Activated T-helper 2 cell treated with anti-CD3 and anti-CD28 coated beads, Interferon-gamma antibody, Interleukin-2, Interleukin-4, amounts not matched to agents 10 μg/mL and 5 μg/mL and 100 μg/mL, durations not matched to agents 14 hours and 24 hours and 36 hours (primary cell): ENCODE measurements at regions not wholly inside any gene's neighbourhood (a gene's known extent, or its start where the extent isn't known, plus 50 kb on each side); places are given as distances from the start of the nearest gene placed in this dataset.
"Not testable (repeated sequence)": the region's sequence is repeated elsewhere in the genome, so short reads cannot be mapped to it uniquely, and the experiment has no call there.

Experiments
- DNase-seq: peaks from one replicate; pipeline ENCODE4 v3.0.0; 2021; ENCODE audit warnings: low spot score
- H3K27ac Mint-ChIP-seq: one replicate; pipeline ENCODE4 v1.8.0; 2021; ENCODE audit warnings: mixed read lengths
- H3K27me3 Mint-ChIP-seq: one replicate; pipeline ENCODE4 v1.8.0; 2021; ENCODE audit warnings: low read depth, mixed read lengths
- H3K36me3 Mint-ChIP-seq: one replicate; pipeline ENCODE4 v1.8.0; 2021; ENCODE audit warnings: low read depth, mixed read lengths
- H3K4me1 Mint-ChIP-seq: one replicate; pipeline ENCODE4 v1.8.0; 2021; ENCODE audit warnings: low read depth, mixed read lengths
- H3K4me3 Mint-ChIP-seq: one replicate; pipeline ENCODE4 v1.8.0; 2021; ENCODE audit warnings: low read depth, mild to moderate bottlenecking, moderate library complexity, mixed read lengths
- H3K9me3 Mint-ChIP-seq: one replicate; pipeline ENCODE4 v1.8.0; 2021; ENCODE audit warnings: mixed read lengths
- intact Hi-C: fragments of 100-400 bp; cut with micrococcal nuclease; formaldehyde crosslinking; loops from one replicate; pipeline ENCODE4 v1.15.1; 2023

DNA sequence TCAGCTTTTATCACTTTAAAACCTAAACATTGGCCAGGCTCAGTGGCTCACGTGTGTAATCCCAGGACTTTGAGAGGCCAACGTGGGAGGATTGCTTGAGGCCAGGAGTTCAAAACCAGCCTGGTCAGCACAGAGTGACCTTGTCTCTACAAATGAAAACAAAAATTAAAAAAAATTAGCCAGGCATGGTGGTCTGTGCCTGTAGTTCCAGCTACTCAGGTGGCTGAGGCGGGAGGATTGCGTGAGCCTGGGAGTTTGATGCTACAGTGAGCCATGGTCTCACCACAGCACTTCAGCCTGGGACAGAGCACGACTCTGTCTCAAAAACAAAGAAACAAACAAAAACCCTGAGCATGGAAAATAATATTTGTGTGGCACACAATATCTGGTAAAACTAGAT lies 143.5 kb upstream of the HNRNPU start:
- Mint-ChIP-seq H3K4me1 (no peaks in the 10 kb centered on the region), H3K36me3 (no peaks in the 10 kb centered on the region)
- intact Hi-C loops, result no loop called here

DNA sequence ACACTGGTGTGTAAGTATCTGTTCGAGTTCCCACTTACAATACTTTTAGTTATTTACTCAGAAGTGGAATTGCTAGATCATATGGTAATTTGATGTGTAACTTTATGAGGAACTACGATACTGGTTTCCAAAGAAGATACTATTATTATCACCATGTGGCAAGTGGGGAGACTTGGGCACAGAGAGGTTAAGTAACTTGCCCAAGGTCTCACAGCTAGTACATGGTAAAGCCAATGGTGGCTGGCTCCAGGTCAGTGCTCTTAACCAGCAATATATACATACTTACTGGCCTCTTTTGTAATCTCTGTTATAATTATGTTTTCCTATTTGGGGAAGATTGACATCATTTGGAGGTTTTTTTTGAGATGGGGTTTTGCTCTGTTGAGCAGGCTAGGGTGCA lies 138.9 kb upstream of the HNRNPU start:
- H3K27me3 Mint-ChIP-seq, result peaks cover 4% of the 10 kb centered on the region
- no peak overlapping the region for H3K27ac Mint-ChIP-seq
- intact Hi-C loops, result no loop called here
- no peak for DNase-seq
- H3K4me1 Mint-ChIP-seq, result no peaks in the 10 kb centered on the region
- no peaks in the 10 kb centered on the region for H3K36me3 Mint-ChIP-seq
- no peaks in the 10 kb centered on the region for H3K9me3 Mint-ChIP-seq
- H3K4me3 Mint-ChIP-seq, result no peak overlapping the region

More for the DNA sequence above, 143.5 kb upstream of the HNRNPU start:
- Mint-ChIP-seq H3K4me3 (no peak overlapping the region), H3K27ac (no peak overlapping the region), H3K9me3 (no peaks in the 10 kb centered on the region), H3K27me3 (peaks cover 2% of the 10 kb centered on the region)
- DNase-seq, result no peak

DNA sequence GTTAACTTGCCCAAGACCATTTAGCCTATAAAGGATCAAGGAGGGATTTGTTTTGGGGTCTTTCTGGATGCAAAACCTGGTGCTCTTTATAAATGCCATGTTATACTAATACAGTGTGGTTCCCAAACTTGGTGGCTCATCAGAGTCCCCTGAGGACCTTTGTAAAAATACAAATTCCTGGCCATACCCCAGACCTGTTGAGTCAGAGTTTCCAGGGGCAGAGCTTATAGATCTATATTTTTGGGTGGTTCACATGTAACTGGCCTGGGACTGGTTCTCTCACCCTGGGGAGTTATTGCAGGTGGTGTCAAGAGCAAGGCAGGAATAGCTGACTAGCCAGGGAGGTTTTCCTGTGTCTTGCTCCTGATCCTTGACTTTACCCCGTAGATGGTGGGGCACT lies 136.9 kb upstream of the HNRNPU start:
- Mint-ChIP-seq H3K27me3 (peaks cover 4% of the 10 kb centered on the region), H3K4me3 (no peak overlapping the region), H3K4me1 (no peaks in the 10 kb centered on the region), H3K9me3 (no peaks in the 10 kb centered on the region), H3K27ac (no peak overlapping the region), H3K36me3 (no peaks in the 10 kb centered on the region)
- DNase-seq, result no peak
- intact Hi-C loops, result no loop called here

DNA sequence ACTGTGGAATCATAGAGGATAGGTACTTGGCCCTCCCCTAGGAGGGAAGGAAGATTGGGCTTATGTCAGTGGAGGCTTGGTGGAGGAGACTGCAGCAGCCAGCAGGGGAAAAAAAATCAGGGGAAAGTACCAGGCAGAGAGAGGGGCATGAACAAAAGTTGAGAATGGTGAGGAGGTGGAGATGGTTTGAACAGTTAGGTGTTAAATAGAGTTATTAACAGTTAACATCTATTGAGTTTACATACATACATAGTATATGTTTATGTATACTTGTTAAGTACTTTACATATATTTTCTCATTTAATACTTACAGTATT lies 136.5 kb upstream of the HNRNPU start:
- no peak overlapping the region for H3K4me3 Mint-ChIP-seq
- no peaks in the 10 kb centered on the region for H3K4me1 Mint-ChIP-seq
- peaks cover 2% of the 10 kb centered on the region for H3K27me3 Mint-ChIP-seq
- intact Hi-C loops, result no loop called here
- no peaks in the 10 kb centered on the region for H3K36me3 Mint-ChIP-seq
- H3K27ac Mint-ChIP-seq, result no peak overlapping the region
- DNase-seq, result no peak
- H3K9me3 Mint-ChIP-seq, result no peaks in the 10 kb centered on the region

DNA sequence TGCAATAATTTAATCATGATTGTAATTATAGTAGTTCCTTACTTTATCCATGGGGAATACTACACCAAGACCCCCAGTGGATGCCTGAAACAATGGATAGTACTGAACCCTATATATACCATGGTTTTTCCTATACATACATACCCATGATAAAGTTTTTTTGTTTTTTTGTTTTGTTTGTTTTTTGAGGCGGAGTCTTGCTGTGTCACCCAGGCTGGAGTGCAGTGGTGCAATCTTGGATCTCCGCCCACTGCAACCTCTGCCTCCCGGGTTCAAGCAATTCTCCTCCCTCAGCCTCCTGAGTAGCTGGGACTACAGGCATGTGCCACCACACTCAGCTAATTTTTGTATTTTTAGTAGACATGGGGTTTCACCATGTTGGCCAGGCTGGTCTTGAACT lies 135.3 kb upstream of the HNRNPU start:
- H3K4me3 Mint-ChIP-seq, intact Hi-C loops: not testable (repeated sequence)

DNA sequence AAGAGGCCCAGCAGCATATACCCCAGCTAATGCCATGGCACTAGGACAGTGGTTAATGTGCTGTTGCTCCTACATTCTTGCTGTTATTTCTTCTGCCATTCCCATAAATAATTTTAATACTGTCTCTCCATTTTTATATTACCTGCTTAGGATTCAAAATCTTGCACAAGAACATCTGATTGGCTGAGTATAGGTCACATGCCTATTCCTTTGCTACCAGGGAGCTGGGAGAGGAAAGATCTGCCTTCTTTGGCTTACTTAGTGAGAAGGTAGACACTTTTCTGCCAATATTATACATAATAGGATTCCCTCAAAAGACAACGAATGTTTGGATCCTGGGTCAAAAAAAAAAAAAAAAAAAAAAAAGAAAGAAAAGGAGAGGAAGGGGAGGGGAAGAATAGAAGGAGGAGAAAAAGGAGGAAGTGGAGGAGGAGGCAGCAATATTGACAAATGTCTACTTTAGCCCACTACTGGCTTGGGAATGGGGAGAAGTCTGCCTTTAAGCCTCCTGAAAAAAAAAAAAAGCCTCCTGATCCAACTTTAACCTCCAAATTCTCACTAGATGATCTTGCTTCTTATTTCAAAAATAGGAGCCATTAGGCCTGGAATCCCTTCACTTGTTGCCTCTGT lies 134.5 kb upstream of the HNRNPU start:
- H3K27me3 Mint-ChIP-seq, result peaks cover 2% of the 10 kb centered on the region
- DNase-seq, result no peak
- intact Hi-C loops, result no loop called here
- H3K36me3 Mint-ChIP-seq, result no peaks in the 10 kb centered on the region
- no peak overlapping the region for H3K4me3 Mint-ChIP-seq
- H3K4me1 Mint-ChIP-seq, result no peaks in the 10 kb centered on the region
- no peak overlapping the region for H3K27ac Mint-ChIP-seq
- H3K9me3 Mint-ChIP-seq, result no peaks in the 10 kb centered on the region

More for the DNA sequence above, 135.3 kb upstream of the HNRNPU start:
- not testable (repeated sequence) for DNase-seq, H3K4me1 Mint-ChIP-seq, H3K27ac Mint-ChIP-seq, H3K27me3 Mint-ChIP-seq, H3K36me3 Mint-ChIP-seq, H3K9me3 Mint-ChIP-seq

DNA sequence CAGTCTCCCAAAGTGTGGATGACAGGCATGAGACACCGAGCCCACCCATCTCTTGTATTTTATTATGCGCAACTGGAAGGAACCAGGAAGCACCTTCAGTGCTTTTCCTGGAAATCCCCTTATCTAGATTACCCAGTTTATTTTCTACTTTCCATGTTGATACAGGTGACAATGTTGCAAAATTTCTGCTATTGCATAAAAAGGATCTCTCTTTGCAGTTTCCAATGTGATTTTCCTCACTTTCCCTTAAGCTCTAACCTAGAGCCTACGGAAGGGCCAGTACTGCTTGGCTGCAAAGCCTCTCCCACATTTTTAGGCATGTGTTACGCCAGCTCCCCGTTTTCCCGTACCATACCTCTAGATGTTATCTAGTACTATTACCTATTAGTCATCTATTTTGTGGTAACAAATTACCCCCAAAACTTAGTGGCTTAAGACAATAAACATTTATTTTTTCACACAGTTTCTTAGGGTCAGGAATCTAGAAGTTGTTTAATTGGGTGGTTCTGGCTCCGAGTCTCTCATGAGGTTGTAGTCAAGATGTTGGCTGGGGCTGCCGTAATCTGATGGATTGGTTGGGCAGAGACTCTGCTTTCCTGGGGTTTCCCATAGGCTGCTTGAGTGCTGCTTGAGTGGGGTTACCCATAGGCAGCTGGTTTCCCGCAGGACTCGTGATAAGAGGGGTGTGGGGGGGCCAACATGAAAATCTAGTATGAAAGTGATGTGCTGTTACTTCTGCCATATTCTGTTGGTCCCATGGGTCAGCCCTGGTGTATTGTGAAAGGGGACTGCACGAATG lies 131.5 kb upstream of the HNRNPU start:
- no peak overlapping the region for H3K27ac Mint-ChIP-seq
- peaks cover 2% of the 10 kb centered on the region for H3K27me3 Mint-ChIP-seq
- no peaks in the 10 kb centered on the region for H3K9me3 Mint-ChIP-seq
- intact Hi-C loops, result no loop called here
- H3K36me3 Mint-ChIP-seq, result no peaks in the 10 kb centered on the region
- DNase-seq, result no peak
- H3K4me3 Mint-ChIP-seq, result no peak overlapping the region
- H3K4me1 Mint-ChIP-seq, result no peaks in the 10 kb centered on the region

DNA sequence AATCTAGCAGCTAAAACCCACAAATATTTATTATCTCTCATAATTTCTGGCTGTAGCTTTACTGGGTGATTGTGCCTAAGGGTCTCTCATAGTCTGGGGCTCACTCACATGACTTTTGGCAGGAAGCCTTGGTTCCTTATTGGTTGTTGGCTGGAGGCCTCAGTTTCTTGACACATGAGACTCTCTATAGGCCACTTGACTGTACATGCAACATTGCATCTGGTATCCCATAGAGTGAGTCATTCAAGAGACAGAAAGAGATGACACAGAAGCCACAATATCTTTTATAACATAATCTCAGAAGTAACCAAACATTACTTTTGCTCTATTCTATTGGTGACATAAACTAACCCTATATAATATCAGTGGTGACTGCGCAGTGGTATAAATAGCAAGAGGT lies 128.5 kb upstream of the HNRNPU start:
- DNase-seq, result no peak
- Mint-ChIP-seq H3K4me1 (no peaks in the 10 kb centered on the region), H3K9me3 (no peaks in the 10 kb centered on the region), H3K36me3 (no peaks in the 10 kb centered on the region), H3K27ac (no peak overlapping the region), H3K4me3 (no peak overlapping the region), H3K27me3 (peaks cover 4% of the 10 kb centered on the region)
- intact Hi-C loops, result no loop called here

DNA sequence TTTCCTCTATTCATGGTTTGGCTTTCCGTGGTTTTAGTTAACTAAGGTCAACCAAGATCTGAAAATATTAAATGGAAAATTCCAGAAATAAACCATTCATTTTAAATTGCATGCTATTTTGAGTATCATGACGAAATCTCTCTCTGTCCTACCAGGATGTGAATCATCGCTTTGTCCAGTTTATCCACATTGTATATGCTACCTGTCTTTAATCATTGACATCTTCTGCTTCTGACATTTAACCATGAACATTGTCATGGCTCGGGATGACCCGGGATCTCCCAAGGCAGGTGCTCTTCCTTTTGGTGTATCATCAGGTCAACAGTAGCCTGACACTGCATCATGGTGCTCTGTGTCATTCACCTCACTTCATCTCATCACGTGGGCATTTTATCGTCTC lies 125.5 kb upstream of the HNRNPU start:
- H3K36me3 Mint-ChIP-seq, result no peaks in the 10 kb centered on the region
- H3K9me3 Mint-ChIP-seq, result no peaks in the 10 kb centered on the region
- H3K4me1 Mint-ChIP-seq, result no peaks in the 10 kb centered on the region
- no peak overlapping the region for H3K4me3 Mint-ChIP-seq
- no peak overlapping the region for H3K27ac Mint-ChIP-seq
- intact Hi-C loops, result no loop called here
- H3K27me3 Mint-ChIP-seq, result peaks cover 4% of the 10 kb centered on the region
- DNase-seq, result no peak

DNA sequence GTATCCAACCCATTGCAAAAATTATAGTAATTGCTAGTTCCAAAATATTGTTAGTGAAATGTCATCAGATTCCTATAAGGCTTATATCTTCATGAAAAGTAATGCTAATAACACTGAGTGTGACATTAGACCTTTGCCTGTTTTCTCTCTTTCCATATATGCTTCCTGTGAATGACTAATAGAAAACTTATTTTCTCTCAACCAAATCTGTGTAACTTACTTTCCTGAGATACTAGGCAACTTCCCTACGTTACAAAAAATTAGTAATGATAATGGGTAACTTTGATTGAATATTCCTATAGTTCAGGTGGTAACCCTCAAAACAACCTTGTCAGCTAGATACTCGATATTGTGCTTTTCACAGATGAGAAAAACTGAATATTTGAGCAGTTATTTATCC lies 124.2 kb upstream of the HNRNPU start:
- no peak for DNase-seq
- Mint-ChIP-seq H3K9me3 (no peaks in the 10 kb centered on the region), H3K4me1 (no peaks in the 10 kb centered on the region), H3K27me3 (peaks cover 4% of the 10 kb centered on the region), H3K4me3 (no peak overlapping the region), H3K36me3 (no peaks in the 10 kb centered on the region), H3K27ac (no peak overlapping the region)
- intact Hi-C loops, result no loop called here

DNA sequence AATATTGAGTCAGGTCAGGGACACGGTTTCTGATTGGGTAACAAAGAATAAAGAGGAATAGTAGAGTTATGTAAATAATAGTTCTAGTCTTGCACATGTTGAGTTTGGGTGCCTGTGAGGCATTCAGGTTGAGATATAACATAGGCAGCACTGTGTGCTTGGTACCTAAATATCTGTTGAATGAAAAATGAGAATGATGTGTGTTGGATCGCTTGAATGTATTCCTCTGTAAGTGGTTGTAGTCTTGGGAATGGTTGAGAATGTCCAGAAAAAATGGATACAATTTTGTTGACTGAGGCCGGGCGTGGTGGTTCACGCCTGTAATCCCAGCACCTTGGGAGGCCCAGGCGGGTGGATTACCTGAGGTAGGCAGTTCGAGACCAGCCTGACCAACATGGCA lies 116.3 kb upstream of the HNRNPU start:
- Mint-ChIP-seq H3K36me3 (no peaks in the 10 kb centered on the region), H3K27ac (no peak overlapping the region), H3K4me3 (no peak overlapping the region), H3K27me3 (no peaks in the 10 kb centered on the region), H3K4me1 (no peaks in the 10 kb centered on the region), H3K9me3 (no peaks in the 10 kb centered on the region)
- no peak for DNase-seq
- intact Hi-C loops, result no loop called here

DNA sequence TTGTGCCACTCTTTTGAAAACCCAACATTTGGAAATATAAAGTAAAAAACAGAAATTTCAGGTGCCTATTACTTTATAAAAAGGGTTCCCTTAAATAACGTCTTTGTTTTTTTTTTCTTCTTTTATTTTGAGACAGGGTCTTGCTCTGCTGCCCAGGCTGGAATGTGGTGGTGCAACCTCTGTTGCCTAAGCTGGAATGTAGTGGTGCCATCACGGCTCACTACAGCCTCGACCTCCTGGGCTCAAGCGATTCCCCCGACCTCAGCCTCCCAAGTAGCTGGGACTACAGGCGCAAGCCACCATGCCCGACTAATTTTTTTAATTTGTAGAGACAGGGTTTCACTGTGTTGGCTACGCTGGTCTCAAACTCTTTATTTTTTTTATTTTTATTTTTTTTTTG lies 110.2 kb upstream of the HNRNPU start:
- Mint-ChIP-seq H3K27ac (no peak overlapping the region), H3K9me3 (no peaks in the 10 kb centered on the region), H3K27me3 (peaks cover 4% of the 10 kb centered on the region), H3K4me1 (peaks cover 8% of the 10 kb centered on the region), H3K36me3 (no peaks in the 10 kb centered on the region), H3K4me3 (no peak overlapping the region)
- DNase-seq, result no peak
- intact Hi-C loops, result no loop called here

DNA sequence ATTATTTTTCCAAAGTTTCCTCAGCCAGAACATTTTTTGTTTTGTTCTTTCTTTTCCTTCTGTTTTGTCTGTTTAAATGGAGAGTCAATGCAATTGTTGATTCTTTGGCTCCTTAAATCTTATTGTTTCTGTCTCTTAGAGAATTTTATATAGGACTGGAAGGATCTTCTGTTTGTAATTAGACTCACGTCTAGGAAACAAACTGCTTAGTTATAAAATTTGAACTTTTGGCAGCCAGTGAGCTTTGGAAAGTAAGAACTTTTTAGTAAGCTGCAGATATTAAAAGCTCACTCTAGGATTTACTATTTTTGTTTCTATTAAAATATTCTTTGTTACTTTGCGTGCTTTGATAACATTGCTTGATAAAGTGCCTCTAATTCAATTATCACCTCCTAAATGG lies 109.8 kb upstream of the HNRNPU start:
- Mint-ChIP-seq H3K27ac (no peak overlapping the region), H3K36me3 (no peaks in the 10 kb centered on the region), H3K4me1 (peaks cover 12% of the 10 kb centered on the region), H3K27me3 (peaks cover 4% of the 10 kb centered on the region), H3K9me3 (no peaks in the 10 kb centered on the region), H3K4me3 (no peak overlapping the region)
- intact Hi-C loops, result no loop called here
- no peak for DNase-seq
